GM18499 (cell line): ENCODE measurements at regions not wholly inside any gene's neighbourhood (a gene's known extent, or its start where the extent isn't known, plus 50 kb on each side); places are given as distances from the start of the nearest gene placed in this dataset.
"Not testable (repeated sequence)": the region's sequence is repeated elsewhere in the genome, so short reads cannot be mapped to it uniquely, and the experiment has no call there.

Source experiments
- ATAC-seq: cut with Tn5 transposase; IDR thresholded peaks from one replicate; pipeline ENCODE4 v1.9.1; 2021; ENCODE audit warnings: moderate number of reproducible peaks; ENCODE audit not compliant: insufficient read depth, unreplicated experiment

- ATAC-seq: no peak
Observed at GRCh38 chr20:28562510-28562898, 2695.0 kb upstream of the DEFB115 start.

GRCh38 chr20:28562899-28563521 lies 2694.5 kb upstream of the DEFB115 start:
- not testable (repeated sequence) for ATAC-seq

- not testable (repeated sequence) for ATAC-seq
Observed at GRCh38 chr20:28564024-28564423, 2693.4 kb upstream of the DEFB115 start.

GRCh38 chr20:28564688-28565463 lies 2692.6 kb upstream of the DEFB115 start:
- ATAC-seq: not testable (repeated sequence)

- ATAC-seq: not testable (repeated sequence)
Observed at GRCh38 chr20:28575991-28576390, 2681.5 kb upstream of the DEFB115 start.

- not testable (repeated sequence) for ATAC-seq
Observed at GRCh38 chr20:28591680-28592079, 2665.8 kb upstream of the DEFB115 start.

- ATAC-seq: not testable (repeated sequence)
Observed at GRCh38 chr20:28593383-28593782, 2664.1 kb upstream of the DEFB115 start.

GRCh38 chr20:28594476-28594875 lies 2663.0 kb upstream of the DEFB115 start:
- not testable (repeated sequence) for ATAC-seq

GRCh38 chr20:28602006-28602402 lies 2655.5 kb upstream of the DEFB115 start:
- not testable (repeated sequence) for ATAC-seq

- ATAC-seq: peak; percentile 99
Observed at GRCh38 chr20:28602403-28603217, 2654.9 kb upstream of the DEFB115 start.

GRCh38 chr20:28603218-28603577 lies 2654.3 kb upstream of the DEFB115 start:
- ATAC-seq: not testable (repeated sequence)

GRCh38 chr20:28616354-28616753 lies 2641.1 kb upstream of the DEFB115 start:
- no peak for ATAC-seq

GRCh38 chr20:28619956-28620651 lies 2637.4 kb upstream of the DEFB115 start:
- ATAC-seq: not testable (repeated sequence)

- ATAC-seq: not testable (repeated sequence)
Observed at GRCh38 chr20:28625112-28625511, 2632.4 kb upstream of the DEFB115 start.

GRCh38 chr20:28640831-28641230 lies 2616.6 kb upstream of the DEFB115 start:
- ATAC-seq: not testable (repeated sequence)
